Trophoblast cell (in vitro differentiated cells and primary cell): ENCODE measurements at regions not wholly inside any gene's neighbourhood (a gene's known extent, or its start where the extent isn't known, plus 50 kb on each side); places are given as distances from the start of the nearest gene placed in this dataset.

Experiments
- DNase-seq, 2 donors: peaks; one replicate each; pipeline ENCODE4 v3.0.0-alpha.2; 2016
- H2AFZ ChIP-seq: 2 replicates; pipeline ENCODE4 v1.6.1; 2013; ENCODE audit warnings: low read length, moderate library complexity, mild to moderate bottlenecking; ENCODE audit not compliant: insufficient read depth, poor library complexity
- H2AK5ac ChIP-seq: 2 replicates; pipeline ENCODE4 v1.6.1; 2013; ENCODE audit warnings: mild to moderate bottlenecking, low read length
- H2BK120ac ChIP-seq: 2 replicates; pipeline ENCODE4 v1.6.1; 2013; ENCODE audit warnings: low read length, mild to moderate bottlenecking, moderate library complexity; ENCODE audit not compliant: insufficient read depth, poor library complexity
- H2BK12ac ChIP-seq: 2 replicates; pipeline ENCODE4 v1.6.1; 2013; ENCODE audit warnings: mild to moderate bottlenecking, low read length, moderate library complexity
- H2BK5ac ChIP-seq: 2 replicates; pipeline ENCODE4 v1.6.1; 2013; ENCODE audit warnings: low read length, low read depth, moderate library complexity, mild to moderate bottlenecking; ENCODE audit not compliant: poor library complexity
- H3K14ac ChIP-seq: 2 replicates; pipeline ENCODE4 v1.6.1; 2013; ENCODE audit warnings: mild to moderate bottlenecking, low read length
- H3K18ac ChIP-seq: 2 replicates; pipeline ENCODE4 v1.6.1; 2013; ENCODE audit warnings: mild to moderate bottlenecking, low read length
- H3K23ac ChIP-seq: 2 replicates; pipeline ENCODE4 v1.6.1; 2013; ENCODE audit warnings: low read length
- H3K27ac ChIP-seq: 2 replicates; pipeline ENCODE4 v1.5.1; 2013; ENCODE audit warnings: low read depth, mild to moderate bottlenecking, inconsistent platforms, low read length, moderate library complexity
- H3K27me3 ChIP-seq: 2 replicates; pipeline ENCODE4 v1.6.1; 2013; ENCODE audit warnings: inconsistent platforms, mild to moderate bottlenecking, low read length, moderate library complexity; ENCODE audit not compliant: insufficient read depth
- H3K36me3 ChIP-seq, 2 experiments: 1 replicate in 1 of 2; 2 replicates in 1 of 2; pipeline ENCODE4 v1.6.1; 2013; ENCODE audit warnings: low read length in 2 of 2, mild to moderate bottlenecking in 2 of 2, moderate library complexity in 1 of 2; ENCODE audit not compliant: insufficient read depth in 2 of 2, control insufficient read depth in 1 of 2
- H3K4ac ChIP-seq: 2 replicates; pipeline ENCODE4 v1.6.1; 2013; ENCODE audit warnings: low read depth, mild to moderate bottlenecking, low read length, moderate library complexity
- H3K4me1 ChIP-seq, 2 experiments: 1 replicate in 1 of 2; 2 replicates in 1 of 2; pipeline ENCODE4 v1.6.1; 2013; ENCODE audit warnings: low read length in 2 of 2, mild to moderate bottlenecking in 2 of 2, moderate library complexity in 1 of 2; ENCODE audit not compliant: insufficient read depth in 2 of 2, control insufficient read depth in 1 of 2
- H3K4me2 ChIP-seq: 2 replicates; pipeline ENCODE4 v1.6.1; 2013; ENCODE audit warnings: inconsistent platforms, mild to moderate bottlenecking, low read length, moderate library complexity
- H3K4me3 ChIP-seq: 2 replicates; pipeline ENCODE4 v1.5.1; 2013; ENCODE audit warnings: mild to moderate bottlenecking, low read depth, low read length, inconsistent platforms
- H3K79me1 ChIP-seq: one replicate; pipeline ENCODE4 v1.6.1; 2013; ENCODE audit warnings: low read length
- H3K79me2 ChIP-seq: 2 replicates; pipeline ENCODE4 v1.6.1; 2013; ENCODE audit warnings: low read length, mild to moderate bottlenecking; ENCODE audit not compliant: control insufficient read depth, insufficient read depth, poor library complexity
- H3K9ac ChIP-seq: 2 replicates; pipeline ENCODE4 v1.6.1; 2013; ENCODE audit warnings: mild to moderate bottlenecking, low read length
- H3K9me3 ChIP-seq: 2 replicates; pipeline ENCODE4 v1.6.1; 2013; ENCODE audit warnings: low read depth, mild to moderate bottlenecking, control low read depth, inconsistent platforms, low read length; ENCODE audit not compliant: insufficient read depth
- H4K12ac ChIP-seq: 2 replicates; pipeline ENCODE4 v1.6.1; 2013; ENCODE audit warnings: low read depth, mild to moderate bottlenecking, low read length, moderate library complexity
- H4K8ac ChIP-seq: 2 replicates; pipeline ENCODE4 v1.6.1; 2013; ENCODE audit warnings: low read depth, mild to moderate bottlenecking, low read length, moderate library complexity
- H4K91ac ChIP-seq: one replicate; pipeline ENCODE4 v1.6.1; 2013; ENCODE audit warnings: low read depth, mild to moderate bottlenecking, low read length, moderate library complexity
- WGBS: extraction: QIAGEN DNeasy Blood & Tissue Kit; methylation state at CpG from one replicate; pipeline ENCODE4 v1.1.7; 2013; ENCODE audit warnings: missing lambda C conversion rate; ENCODE audit not compliant: insufficient read length, insufficient coverage; ENCODE audit errors: extremely low coverage; 5-methylcytosine and 5-hydroxymethylcytosine counted together

- no peak overlapping the region for H3K27ac ChIP-seq
- no peak overlapping the region for H3K23ac ChIP-seq
- no peak overlapping the region for H3K18ac ChIP-seq
- H2BK120ac ChIP-seq, result no peak overlapping the region
- H3K4me1 ChIP-seq, result no peaks in the 10 kb centered on the region
- H4K8ac ChIP-seq, result no peak overlapping the region
- H3K9ac ChIP-seq, result no peak overlapping the region
- no peak overlapping the region for H3K4ac ChIP-seq
- no peaks in the 10 kb centered on the region for H3K27me3 ChIP-seq
- H4K91ac ChIP-seq, result no peak overlapping the region
- WGBS, result no CpG with 5 or more reads among the region's 6 CpGs
- no peak overlapping the region for H2AFZ ChIP-seq
- no peak overlapping the region for H3K4me3 ChIP-seq
- no peak overlapping the region for H2AK5ac ChIP-seq
- no peaks in the 10 kb centered on the region for H3K9me3 ChIP-seq
- H2BK12ac ChIP-seq, result no peak overlapping the region
- no peak overlapping the region for H2BK5ac ChIP-seq
- no peak overlapping the region for H3K14ac ChIP-seq
- no peaks in the 10 kb centered on the region for H3K79me2 ChIP-seq
- no peaks in the 10 kb centered on the region for H3K79me1 ChIP-seq
- H4K12ac ChIP-seq, result no peak overlapping the region
- peak in 1 of 2 donors; percentile 68 for DNase-seq
- H3K4me2 ChIP-seq, result no peak overlapping the region
- H3K36me3 ChIP-seq, result no peaks in the 10 kb centered on the region
Measured at GRCh38 chr18:4639628-4640310, 184.7 kb upstream of the DLGAP1 start.

GRCh38 chr18:4638680-4639079 is 183.6 kb upstream of the DLGAP1 start:
- H3K79me2 ChIP-seq, result no peaks in the 10 kb centered on the region
- H3K79me1 ChIP-seq, result no peaks in the 10 kb centered on the region
- H2BK12ac ChIP-seq, result no peak overlapping the region
- H3K9me3 ChIP-seq, result no peaks in the 10 kb centered on the region
- no peak overlapping the region for H3K9ac ChIP-seq
- H3K4me2 ChIP-seq, result no peak overlapping the region
- no peak overlapping the region for H4K91ac ChIP-seq
- DNase-seq, result no peak
- H2BK120ac ChIP-seq, result no peak overlapping the region
- no peak overlapping the region for H3K4ac ChIP-seq
- H3K4me1 ChIP-seq, result no peaks in the 10 kb centered on the region
- H4K8ac ChIP-seq, result no peak overlapping the region
- no peak overlapping the region for H3K27ac ChIP-seq
- H3K36me3 ChIP-seq, result no peaks in the 10 kb centered on the region
- H3K4me3 ChIP-seq, result no peak overlapping the region
- H3K14ac ChIP-seq, result no peak overlapping the region
- H3K27me3 ChIP-seq, result no peaks in the 10 kb centered on the region
- H2AK5ac ChIP-seq, result no peak overlapping the region
- no peak overlapping the region for H4K12ac ChIP-seq
- H3K18ac ChIP-seq, result no peak overlapping the region
- no peak overlapping the region for H2BK5ac ChIP-seq
- WGBS, result no CpG with 5 or more reads among the region's 6 CpGs
- H2AFZ ChIP-seq, result no peak overlapping the region
- H3K23ac ChIP-seq, result no peak overlapping the region

- no peak overlapping the region for H3K4me2 ChIP-seq
Measured at GRCh38 chr18:4637876-4638275, 182.8 kb upstream of the DLGAP1 start.

GRCh38 chr18:4636967-4637366 is 181.9 kb upstream of the DLGAP1 start:
- Histone ChIP-seq H4K91ac (no peak overlapping the region), H3K36me3 (no peaks in the 10 kb centered on the region), H4K12ac (no peak overlapping the region), H3K14ac (no peak overlapping the region), H2BK5ac (no peak overlapping the region), H3K9ac (no peak overlapping the region), H3K27ac (no peak overlapping the region), H2AFZ (no peak overlapping the region), H3K18ac (no peak overlapping the region), H3K4me2 (no peak overlapping the region), H3K4me3 (no peak overlapping the region), H3K4ac (no peak overlapping the region), H3K79me2 (no peaks in the 10 kb centered on the region), H3K4me1 (no peaks in the 10 kb centered on the region), H3K9me3 (no peaks in the 10 kb centered on the region), H3K23ac (no peak overlapping the region), H3K27me3 (no peaks in the 10 kb centered on the region), H2BK120ac (no peak overlapping the region), H2AK5ac (no peak overlapping the region), H4K8ac (no peak overlapping the region), H2BK12ac (no peak overlapping the region), H3K79me1 (no peaks in the 10 kb centered on the region)
- no peak for DNase-seq
- no CpG with 5 or more reads among the region's 4 CpGs for WGBS

More at GRCh38 chr18:4637876-4638275, 182.8 kb upstream of the DLGAP1 start:
- H4K8ac ChIP-seq, result no peak overlapping the region
- no peak for DNase-seq
- no peak overlapping the region for H2AFZ ChIP-seq
- H4K12ac ChIP-seq, result no peak overlapping the region
- H3K14ac ChIP-seq, result no peak overlapping the region
- H4K91ac ChIP-seq, result no peak overlapping the region
- H3K36me3 ChIP-seq, result no peaks in the 10 kb centered on the region
- no peaks in the 10 kb centered on the region for H3K9me3 ChIP-seq
- H2BK120ac ChIP-seq, result no peak overlapping the region
- WGBS, result no CpG with 5 or more reads among the region's 4 CpGs
- no peak overlapping the region for H3K23ac ChIP-seq
- H3K79me2 ChIP-seq, result no peaks in the 10 kb centered on the region
- no peak overlapping the region for H2AK5ac ChIP-seq
- H3K4me1 ChIP-seq, result no peaks in the 10 kb centered on the region
- no peaks in the 10 kb centered on the region for H3K79me1 ChIP-seq
- H3K18ac ChIP-seq, result no peak overlapping the region
- H3K9ac ChIP-seq, result no peak overlapping the region
- no peak overlapping the region for H3K4ac ChIP-seq
- no peak overlapping the region for H2BK5ac ChIP-seq
- no peak overlapping the region for H3K27ac ChIP-seq
- H2BK12ac ChIP-seq, result no peak overlapping the region
- no peaks in the 10 kb centered on the region for H3K27me3 ChIP-seq
- no peak overlapping the region for H3K4me3 ChIP-seq
